GM21619 (cell line): ENCODE measurements at regions not wholly inside any gene's neighbourhood (a gene's known extent, or its start where the extent isn't known, plus 50 kb on each side); places are given as distances from the start of the nearest gene placed in this dataset.
A peak's percentile ranks its signal among the peaks of the same experiment; 100 is the strongest.

ENCODE experiments used
- ATAC-seq: cut with Tn5 transposase; IDR thresholded peaks from one replicate; pipeline ENCODE4 v1.9.1; 2021; ENCODE audit not compliant: unreplicated experiment

GRCh38 chr12:126869644-126870043 is 1397.3 kb upstream of the TMEM132C start:
- ATAC-seq, result no peak

- no peak for ATAC-seq
Observed at GRCh38 chr12:126873701-126874100, 1393.3 kb upstream of the TMEM132C start.

DNA sequence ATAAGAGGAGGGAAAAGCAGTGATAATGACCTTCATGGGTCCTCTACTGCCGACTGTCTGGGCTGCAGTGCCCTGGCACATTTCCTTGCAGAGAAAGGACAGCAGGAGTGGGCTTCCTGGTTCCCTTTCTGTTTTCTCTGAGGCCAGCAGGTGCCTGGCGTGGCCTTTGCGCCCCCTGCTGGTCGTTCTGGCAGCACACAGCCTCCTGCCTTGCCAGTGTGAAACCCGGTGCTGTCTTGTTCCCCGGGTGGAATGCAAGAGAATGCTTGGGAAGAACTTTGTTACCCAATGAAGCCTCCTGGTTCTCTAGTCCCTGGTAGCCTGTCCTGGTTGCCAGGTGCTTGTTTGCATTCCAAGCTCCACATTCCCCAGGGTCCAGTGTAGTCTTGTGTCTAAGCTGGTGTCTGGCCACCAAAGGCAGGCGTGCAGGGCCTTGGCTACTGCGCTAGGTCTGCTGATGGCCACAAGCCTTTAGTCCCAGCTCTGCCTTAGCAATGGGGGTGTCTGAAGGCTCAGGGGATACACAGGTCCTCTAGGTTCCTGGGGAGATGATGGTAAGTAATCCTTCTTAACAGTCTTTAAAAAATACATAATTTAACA is 1392.4 kb upstream of the TMEM132C start:
- ATAC-seq, result peak; percentile 79

DNA sequence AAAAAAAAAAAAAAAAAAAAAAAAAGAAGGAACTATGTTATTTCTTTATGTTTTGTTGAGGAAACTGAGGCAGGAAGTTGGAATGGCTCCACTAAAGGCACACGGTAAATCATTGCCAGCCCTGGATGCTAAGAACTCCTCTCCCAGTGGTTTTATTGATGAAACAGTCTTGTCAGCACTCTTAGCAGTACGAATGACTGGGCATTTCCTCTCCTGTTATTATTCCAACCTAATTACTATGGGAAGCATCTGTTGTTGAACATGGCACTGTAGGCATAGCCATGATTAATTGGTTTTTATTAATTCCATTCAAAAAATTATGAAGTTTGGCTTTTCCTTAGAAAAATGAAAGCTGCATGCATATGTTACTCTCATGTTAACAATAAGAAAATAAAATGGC is 1387.1 kb upstream of the TMEM132C start:
- no peak for ATAC-seq

GRCh38 chr12:126883697-126884096 is 1383.3 kb upstream of the TMEM132C start:
- ATAC-seq, result no peak

DNA sequence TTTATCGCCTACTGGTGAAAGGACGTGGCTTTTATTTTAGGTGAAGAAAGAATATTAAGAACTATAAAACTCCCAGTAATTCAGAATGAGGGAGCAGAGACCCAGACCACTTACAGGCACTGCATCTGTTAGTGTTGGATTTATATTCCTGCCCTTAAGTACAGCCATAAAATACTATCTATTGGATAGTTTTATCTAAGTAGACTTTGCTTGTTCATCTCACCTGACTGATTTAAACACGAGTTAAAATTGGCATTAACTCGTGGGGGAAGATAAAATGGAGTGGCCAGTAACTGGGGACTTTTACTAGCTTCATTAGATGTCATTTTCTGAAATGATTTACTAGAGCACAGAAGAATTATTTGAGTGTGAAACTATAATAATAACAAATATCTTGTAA is 1377.5 kb upstream of the TMEM132C start:
- ATAC-seq, result no peak

- no peak for ATAC-seq
Observed at GRCh38 chr12:126890097-126890496, 1376.9 kb upstream of the TMEM132C start.

- no peak for ATAC-seq
Observed at GRCh38 chr12:126891789-126892188, 1375.2 kb upstream of the TMEM132C start.

GRCh38 chr12:126895951-126896913 is 1370.7 kb upstream of the TMEM132C start:
- no peak for ATAC-seq

DNA sequence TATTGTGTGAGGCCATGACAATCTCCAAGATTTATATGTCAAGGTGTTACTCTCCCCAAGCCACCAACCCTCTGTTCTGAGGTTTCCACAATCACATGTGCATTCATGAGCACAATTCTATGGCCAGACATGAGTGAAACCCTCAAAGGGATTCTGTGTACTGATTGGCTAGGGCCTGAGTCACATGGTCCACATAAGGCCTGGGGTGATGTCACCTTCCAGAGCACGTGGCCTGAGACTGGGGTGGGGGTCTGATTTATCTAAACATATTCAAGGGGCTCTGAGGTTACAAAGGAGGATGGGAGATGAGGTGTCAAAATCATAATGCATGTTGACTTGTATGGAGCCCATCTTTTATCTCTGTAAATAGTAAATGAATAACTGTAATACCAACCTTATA is 1369.9 kb upstream of the TMEM132C start:
- ATAC-seq, result no peak

- ATAC-seq, result no peak
Observed at GRCh38 chr12:126897778-126898177, 1369.2 kb upstream of the TMEM132C start.

GRCh38 chr12:126898562-126898961 is 1368.4 kb upstream of the TMEM132C start:
- ATAC-seq, result no peak

DNA sequence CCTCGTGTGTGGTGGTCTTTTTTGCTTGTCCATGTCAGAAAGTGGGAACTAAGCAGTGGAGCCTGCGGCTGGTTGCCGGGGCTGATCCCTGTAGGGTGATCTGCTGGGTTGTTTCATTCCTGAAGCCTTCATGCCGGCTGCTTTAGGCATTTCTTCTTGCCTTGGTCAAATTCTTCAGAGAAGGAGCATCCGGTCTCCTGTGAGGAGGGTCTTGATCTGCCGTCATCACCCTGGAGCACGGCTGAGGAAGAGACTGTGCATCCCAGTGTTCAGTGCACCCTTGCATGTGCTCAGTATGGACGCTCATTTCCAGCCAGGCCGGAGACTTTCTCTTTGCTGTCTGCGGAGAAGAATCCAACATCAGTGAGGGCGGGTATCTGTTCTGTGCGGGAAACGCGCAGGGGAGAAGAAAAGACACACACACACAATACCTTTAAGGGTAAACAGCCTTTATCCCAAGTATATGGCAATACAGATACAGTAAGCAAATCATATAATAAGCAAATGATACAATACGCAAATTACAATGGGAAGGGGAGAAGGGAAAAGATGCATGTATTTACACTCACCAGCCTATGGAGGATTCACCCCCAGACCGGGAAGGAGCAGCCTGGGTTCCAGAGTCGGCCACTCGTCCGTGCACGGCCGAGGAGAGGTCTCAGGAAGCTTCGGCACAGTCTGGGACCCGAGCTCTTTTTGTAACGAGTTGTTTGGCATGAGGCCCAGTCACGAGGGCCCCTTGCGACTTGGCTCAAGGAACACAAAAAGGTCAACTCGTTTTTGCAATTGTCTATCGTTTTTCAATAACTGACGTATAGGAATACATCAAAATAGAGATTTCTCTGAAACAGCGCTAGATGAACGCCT is 1366.8 kb upstream of the TMEM132C start:
- no peak for ATAC-seq

DNA sequence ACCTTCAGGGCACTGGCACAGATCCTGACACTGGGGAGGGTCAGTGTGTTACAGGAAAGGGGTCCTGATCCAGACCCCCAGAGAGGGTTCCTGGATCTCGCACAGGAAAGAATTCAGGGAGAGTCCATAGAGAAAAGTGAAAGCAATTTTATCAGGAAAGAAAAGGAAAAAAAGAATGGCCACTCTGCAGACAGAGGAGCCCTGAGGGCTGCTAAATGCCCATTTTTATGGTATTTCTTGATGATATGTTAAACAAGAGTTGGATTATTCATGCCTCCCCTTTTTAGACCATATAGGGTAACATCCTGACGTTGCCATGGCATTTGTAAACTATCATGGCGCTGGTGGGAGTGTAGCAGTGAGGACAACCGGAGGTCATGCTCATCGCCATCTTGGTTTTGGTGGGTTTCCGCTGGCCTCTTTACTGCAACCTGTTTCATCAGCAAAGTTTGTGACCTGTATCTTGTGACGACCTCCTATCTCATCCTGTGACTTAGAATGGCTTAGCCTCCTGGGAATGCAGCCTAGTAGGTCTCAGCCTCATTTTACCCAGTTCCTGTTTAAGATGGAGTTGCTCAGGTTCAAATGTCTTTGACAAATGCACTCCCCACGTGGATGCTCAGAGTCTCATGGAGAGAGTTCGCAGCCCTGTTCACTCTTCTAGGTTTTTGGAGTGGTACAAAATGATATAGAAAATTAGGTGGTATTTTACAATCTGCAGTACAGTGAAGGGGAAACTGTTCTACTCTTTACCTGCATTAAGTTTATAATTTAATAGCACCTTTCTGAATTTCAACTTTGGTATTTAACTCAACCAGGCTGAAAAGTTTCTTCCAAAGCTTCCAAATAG is 1363.7 kb upstream of the TMEM132C start:
- ATAC-seq, result no peak

DNA sequence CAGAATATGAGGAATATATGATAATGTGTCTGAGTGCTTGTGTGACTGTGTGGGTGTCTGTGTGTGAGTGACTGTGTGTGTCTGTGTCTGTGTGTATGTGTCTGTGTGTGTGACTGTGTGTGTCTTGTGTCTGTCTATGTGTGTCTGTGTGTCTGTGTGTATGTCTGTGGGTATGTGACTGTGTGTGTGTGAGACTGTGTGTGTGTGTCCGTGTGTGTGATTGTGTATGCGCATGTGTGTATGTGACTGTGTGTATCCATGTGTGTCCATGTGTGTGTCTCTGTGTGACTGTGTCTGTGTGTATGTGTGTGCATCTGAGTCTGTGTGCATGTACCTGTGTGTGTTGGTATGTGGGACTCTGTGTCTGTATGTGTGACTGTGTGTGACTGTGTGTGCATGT is 1361.2 kb upstream of the TMEM132C start:
- ATAC-seq, result no peak

GRCh38 chr12:126907900-126908764 is 1358.8 kb upstream of the TMEM132C start:
- ATAC-seq, result no peak

GRCh38 chr12:126908765-126909142 is 1358.2 kb upstream of the TMEM132C start:
- no peak for ATAC-seq

DNA sequence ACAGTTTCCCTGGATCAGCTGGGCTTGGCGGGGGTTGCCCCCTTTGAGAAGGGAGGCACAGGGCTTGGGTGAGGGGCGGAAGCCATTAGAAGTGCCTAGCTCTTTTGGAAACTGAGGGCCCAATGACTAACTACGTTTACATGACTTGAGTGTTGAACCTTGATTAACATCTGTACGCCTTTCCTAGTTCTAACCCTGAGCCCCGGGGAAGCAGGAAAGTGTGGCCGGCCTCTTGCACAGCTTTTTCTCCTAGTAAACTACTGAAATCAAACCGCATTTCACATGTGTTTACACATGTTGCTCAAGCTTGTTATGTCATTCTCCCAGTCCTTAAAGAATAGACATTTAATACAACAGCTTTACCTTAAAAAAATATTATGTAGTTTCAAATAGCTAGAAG is 1356.4 kb upstream of the TMEM132C start:
- no peak for ATAC-seq

GRCh38 chr12:126912111-126912510 is 1354.9 kb upstream of the TMEM132C start:
- ATAC-seq, result no peak
